ENCODE measurements at regions not wholly inside any gene's neighbourhood (a gene's known extent, or its start where the extent isn't known, plus 50 kb on each side); places are given as distances from the start of the nearest gene placed in this dataset.

GRCh38 chr2:120978359-120979050 lies 242.8 kb downstream of the GLI2 start:
- Histone ChIP-seq H3K9me1 (replicated peaks; ENCODE audit: control insufficient read depth, extremely low read depth, insufficient read depth, low read length) (no peaks in the 10 kb centered on the region), H3K79me2 (ENCODE audit: control insufficient read depth, insufficient read depth, low read length) (no peaks in the 10 kb centered on the region), H4K20me1 (replicated peaks; ENCODE audit: control insufficient read depth, extremely low read depth, insufficient read depth, low read length) (no peaks in the 10 kb centered on the region), H3K27ac (ENCODE audit: insufficient read depth, low read depth, low read length) (no peak overlapping the region), H3K36me3 (ENCODE audit: control insufficient read depth in 2 of 2, extremely low read depth in 1 of 2, insufficient read depth in 2 of 2, low read length in 2 of 2) (no peaks in the 10 kb centered on the region), H3K9me3 (replicated peaks; ENCODE audit: control insufficient read depth, insufficient read depth, low read length) (no peaks in the 10 kb centered on the region), H3K27me3 (ENCODE audit: control insufficient read depth in 2 of 2, insufficient read depth in 2 of 2, low read length in 2 of 2) (peaks cover 0 to 4% of the 10 kb centered on the region in 2 experiments), H3K9ac (replicated peaks; ENCODE audit: extremely low read depth, insufficient read depth, low read length) (no peak overlapping the region), H3K4me2 (ENCODE audit: insufficient read depth, low read length) (no peak overlapping the region), H3K4me1 (ENCODE audit: control insufficient read depth, extremely low read depth, insufficient read depth, low read length) (no peaks in the 10 kb centered on the region), H3K4me3 (replicated peaks in 1 of 3; ENCODE audit: insufficient read depth in 1 of 3, low read depth in 1 of 3, low read length in 3 of 3) (no peak overlapping the region), H2AFZ (ENCODE audit: low read depth, low read length) (no peak overlapping the region)
- no TSS peak for BruUV-seq (replicated peaks)
- FAIRE-seq (no peak), DNase-seq (ENCODE audit: low read depth, low spot score) (no peak)
- POLR2A ChIA-PET, result no interaction called here
- TF ChIP-seq MYC (IDR thresholded peaks at IDR 0.05; ENCODE audit: low read depth, low read length) (no peak), JUN (IDR thresholded peaks at IDR 0.05; ENCODE audit: borderline replicate concordance, insufficient read depth, insufficient read length, low read depth) (no peak), CTCF (IDR thresholded peaks at IDR 0.05; ENCODE audit: extremely low read depth in 1 of 2, insufficient read depth in 1 of 2, low read depth in 1 of 2, low read length in 2 of 2) (no peak), EZH2 (IDR thresholded peaks at IDR 0.05; ENCODE audit: borderline replicate concordance, low read depth, low read length, severe bottlenecking) (no peak), GATA2 (IDR thresholded peaks at IDR 0.05; ENCODE audit: insufficient read depth, insufficient read length, low read depth, low read length) (no peak), FOS (IDR thresholded peaks at IDR 0.05; ENCODE audit: borderline replicate concordance, insufficient read depth, low read length) (no peak), POLR2A (IDR thresholded peaks at IDR 0.05; ENCODE audit: low read depth, low read length) (no peak), POLR2AphosphoS5 (IDR thresholded peaks at IDR 0.05; ENCODE audit: insufficient read depth, low read depth, low read length) (no peak)
- TF ChIP-seq, protein P1, sequence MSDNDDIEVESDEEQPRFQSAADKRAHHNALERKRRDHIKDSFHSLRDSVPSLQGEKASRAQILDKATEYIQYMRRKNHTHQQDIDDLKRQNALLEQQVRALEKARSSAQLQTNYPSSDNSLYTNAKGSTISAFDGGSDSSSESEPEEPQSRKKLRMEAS (IDR thresholded peaks at IDR 0.05; ENCODE audit: insufficient read depth, insufficient read length), result no peak
- intact Hi-C loops (cut with micrococcal nuclease), result no loop called here
- dilution Hi-C loops (cut with MboI; ENCODE audit: extremely low pct_ligation_motif_present, low sequenced_read_pairs), result no loop called here
- CTCF ChIA-PET, result no interaction called here
